CD4-positive, alpha-beta T cell treated with Interleukin-15 for 4 hours (primary cell): ENCODE measurements at regions not wholly inside any gene's neighbourhood (a gene's known extent, or its start where the extent isn't known, plus 50 kb on each side); places are given as distances from the start of the nearest gene placed in this dataset.
A peak's percentile ranks its signal among the peaks of the same experiment; 100 is the strongest.
"Not testable (repeated sequence)": the region's sequence is repeated elsewhere in the genome, so short reads cannot be mapped to it uniquely, and the experiment has no call there.

ENCODE experiments used
- DNase-seq: peaks from one replicate; pipeline ENCODE4 v3.0.0-alpha.2; 2020; ENCODE audit warnings: low spot score

- DNase-seq, result no peak
Measured at GRCh38 chr21:35198565-35198964, 149.5 kb upstream of the RUNX1 start.

DNA sequence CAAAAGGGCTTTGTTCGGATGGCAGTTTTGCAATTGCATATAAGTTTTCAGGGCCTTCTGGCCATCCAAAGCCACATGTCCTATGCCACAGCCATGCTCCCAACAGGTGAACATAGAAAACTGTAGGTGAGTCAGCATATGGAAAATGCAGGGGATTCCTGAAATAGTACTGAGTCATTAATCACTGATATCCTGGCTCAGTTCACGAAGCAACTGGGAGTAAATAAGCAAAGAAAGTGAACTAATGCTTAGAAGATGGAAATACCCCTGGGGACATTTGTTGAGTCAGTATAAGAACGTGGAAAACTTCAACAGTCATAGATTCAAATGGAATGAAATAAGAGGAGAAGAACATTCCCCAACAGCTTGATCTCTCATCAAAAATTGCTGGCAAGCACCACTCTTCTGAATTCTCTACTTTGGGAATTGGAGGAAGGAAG, 148.9 kb upstream of the RUNX1 start:
- DNase-seq, result no peak

DNA sequence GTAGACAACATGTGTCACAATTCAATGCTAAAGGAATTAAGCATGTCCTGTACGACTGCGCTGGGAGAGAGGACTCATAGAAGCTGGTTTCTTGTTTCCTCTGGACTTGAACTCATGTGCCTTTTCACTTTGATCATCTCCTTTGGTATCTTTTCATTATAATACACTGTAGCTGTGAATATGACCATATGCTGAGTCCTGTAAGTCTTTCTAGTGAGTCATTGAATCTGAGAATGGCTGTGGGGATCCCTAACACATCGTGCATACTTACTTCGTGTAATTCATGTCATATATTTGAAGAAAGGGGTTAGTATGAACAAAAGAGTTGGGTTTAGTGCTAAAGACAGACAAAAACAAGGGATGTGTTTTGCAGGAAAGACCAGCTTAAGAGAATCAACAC, 148.1 kb upstream of the RUNX1 start:
- no peak for DNase-seq

GRCh38 chr21:35196128-35196527, 147.0 kb upstream of the RUNX1 start:
- DNase-seq, result no peak

DNA sequence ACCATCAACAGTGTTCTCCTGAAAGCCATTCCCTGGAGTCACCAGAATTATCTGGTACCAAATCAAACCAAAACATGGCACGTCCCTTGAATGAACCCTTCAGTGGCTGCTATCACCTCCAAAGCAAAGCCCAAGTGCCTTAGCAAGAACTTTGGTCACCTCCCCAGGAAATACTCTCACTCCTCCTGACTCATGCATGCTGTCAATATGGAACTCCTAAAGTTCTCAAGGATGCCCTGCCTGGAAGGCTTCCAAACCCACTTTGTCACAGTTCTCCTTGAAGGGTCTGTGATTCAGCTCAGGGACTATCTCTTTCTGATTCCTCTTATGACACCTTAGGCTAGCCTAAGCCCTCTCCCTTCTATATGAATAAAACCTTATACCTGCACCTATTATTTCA, 146.1 kb upstream of the RUNX1 start:
- no peak for DNase-seq

- DNase-seq, result no peak
Measured at GRCh38 chr21:35191754-35192153, 142.7 kb upstream of the RUNX1 start.

DNA sequence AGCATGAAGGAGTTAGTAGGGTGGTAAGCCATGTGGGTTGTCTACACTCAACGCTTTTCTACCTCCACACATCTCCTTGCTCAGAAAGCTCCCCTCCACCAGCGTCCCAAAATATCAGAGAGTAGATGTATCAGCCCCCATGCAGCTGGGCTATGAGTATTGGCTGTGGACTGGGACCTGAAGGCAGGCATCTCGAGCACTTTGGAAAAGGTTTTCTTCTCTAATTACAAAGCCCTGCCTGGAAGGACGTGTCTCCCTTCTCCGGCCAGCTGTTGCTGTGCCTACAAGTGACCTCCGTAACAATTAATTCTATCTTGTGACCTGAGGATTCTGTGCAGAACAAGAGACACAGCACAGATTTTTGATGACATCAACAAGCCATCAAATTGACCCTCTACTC, 142.0 kb upstream of the RUNX1 start:
- no peak for DNase-seq

- no peak for DNase-seq
Measured at GRCh38 chr21:35190201-35190701, 141.1 kb upstream of the RUNX1 start.

DNA sequence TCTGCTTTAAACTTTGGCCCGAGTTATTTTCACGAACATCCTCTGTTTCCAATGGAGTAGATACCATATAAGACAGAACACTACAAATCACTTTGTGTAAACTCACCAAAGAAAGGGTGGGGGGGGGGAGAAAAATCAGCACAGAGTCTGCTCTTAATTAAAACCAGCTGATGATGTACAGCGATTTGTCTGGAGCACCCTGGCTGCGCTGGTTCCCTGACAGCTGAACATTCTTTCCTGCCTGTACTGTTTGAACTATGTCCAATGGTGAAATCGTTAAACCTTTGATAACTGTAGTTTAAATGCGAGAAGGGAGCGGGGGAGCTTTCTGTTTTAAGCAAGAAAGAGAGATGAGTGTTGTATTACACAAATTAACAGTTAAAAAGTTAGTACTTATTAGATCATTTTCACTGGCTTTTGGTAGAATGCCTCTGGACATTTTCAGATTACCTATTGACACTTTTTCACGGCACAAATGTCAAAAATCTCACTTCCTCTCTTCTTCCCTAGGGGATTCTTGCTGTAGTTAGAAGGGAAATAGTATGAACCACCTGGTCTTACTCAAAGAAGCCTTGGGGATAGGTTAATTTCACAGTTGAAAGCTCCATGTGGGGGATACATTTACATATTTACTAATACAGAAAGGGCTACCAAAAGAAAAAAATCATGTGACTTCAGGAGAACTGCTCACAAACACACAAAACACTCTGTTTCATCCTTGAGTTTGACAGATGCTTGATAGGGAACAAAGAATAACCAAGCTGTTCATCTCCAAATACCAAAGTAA, 140.2 kb upstream of the RUNX1 start:
- no peak for DNase-seq

GRCh38 chr21:35183389-35183788, 134.3 kb upstream of the RUNX1 start:
- DNase-seq, result not testable (repeated sequence)

GRCh38 chr21:35179990-35180540, 131.0 kb upstream of the RUNX1 start:
- no peak for DNase-seq

DNA sequence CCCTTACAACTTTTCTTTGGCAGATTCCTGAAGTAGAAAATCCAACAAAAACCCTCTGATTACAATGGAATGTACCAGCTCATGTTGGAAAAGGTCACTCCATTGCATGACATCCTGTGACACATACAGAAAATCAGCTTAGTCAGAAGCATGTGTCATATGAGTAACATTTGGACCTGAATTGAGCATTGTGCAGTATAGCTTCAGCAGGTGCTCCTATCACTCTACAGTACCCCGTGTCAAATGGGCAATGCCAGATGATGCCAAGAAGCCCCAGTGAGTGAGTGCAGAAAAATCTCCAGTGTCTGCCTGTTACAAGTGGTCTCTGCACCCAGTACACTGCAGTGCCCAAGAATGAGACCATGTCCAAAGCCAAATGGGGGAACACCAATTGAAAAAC, 129.7 kb upstream of the RUNX1 start:
- no peak for DNase-seq

- no peak for DNase-seq
Measured at GRCh38 chr21:35178098-35178497, 129.0 kb upstream of the RUNX1 start.

DNA sequence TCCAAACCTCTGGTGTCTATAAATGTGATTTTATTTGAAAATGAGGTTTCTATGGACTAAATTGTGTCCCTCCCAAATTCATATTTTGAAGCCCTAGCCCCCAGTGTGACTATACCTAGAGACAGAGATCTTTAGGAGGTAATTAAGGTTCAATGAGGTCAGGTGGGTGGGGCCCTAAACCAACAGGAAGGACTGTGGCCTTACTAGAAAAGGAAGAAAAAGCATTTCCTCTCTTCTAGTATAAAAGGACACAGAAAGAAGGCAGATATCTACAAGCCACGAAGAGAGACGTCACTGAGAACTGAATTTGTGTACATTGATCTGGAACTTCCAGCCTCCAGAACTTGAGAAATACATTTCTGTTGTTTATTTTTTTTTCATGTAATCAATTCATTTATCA, 123.1 kb upstream of the RUNX1 start:
- DNase-seq, result peak; percentile 6

- no peak for DNase-seq
Measured at GRCh38 chr21:35171385-35171784, 122.3 kb upstream of the RUNX1 start.

GRCh38 chr21:35170818-35171217, 121.7 kb upstream of the RUNX1 start:
- DNase-seq, result no peak

DNA sequence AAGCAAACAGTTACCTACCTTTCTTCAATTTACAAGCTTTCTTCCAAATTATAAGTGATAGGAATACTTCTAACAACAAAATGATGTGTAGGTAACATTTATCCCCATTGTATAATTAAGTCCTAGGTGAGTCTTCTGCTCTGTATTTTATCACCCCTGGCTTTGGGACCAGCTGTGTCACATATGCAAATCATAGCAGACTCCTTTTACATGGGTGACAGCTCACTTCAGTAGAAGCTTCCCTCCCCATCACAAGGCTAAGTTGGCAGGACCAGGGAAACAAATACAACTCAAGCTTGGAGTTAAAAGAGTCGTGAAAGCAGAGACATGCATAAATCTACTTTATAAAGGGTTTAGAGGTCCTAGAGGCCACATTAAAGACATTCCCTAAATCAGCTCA, 121.1 kb upstream of the RUNX1 start:
- no peak for DNase-seq

DNA sequence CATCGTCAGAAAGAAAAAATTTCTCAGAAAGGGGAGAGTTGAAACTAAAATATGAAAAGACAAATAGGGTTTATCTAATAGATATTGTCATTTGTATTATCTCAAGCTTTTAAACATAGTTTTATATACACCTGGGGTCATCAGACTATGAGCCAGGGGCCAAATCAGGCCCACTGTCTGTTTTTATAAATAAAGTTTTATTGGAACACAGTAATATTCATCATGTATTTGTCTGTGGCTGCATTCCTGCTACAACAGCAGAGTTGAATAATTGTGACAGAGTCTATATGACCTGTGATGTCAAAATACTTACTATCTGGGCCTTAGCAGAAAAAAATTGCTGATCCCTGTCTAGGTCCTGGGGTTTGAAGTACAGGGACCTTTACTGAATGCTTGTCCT, 120.5 kb upstream of the RUNX1 start:
- DNase-seq, result no peak

DNA sequence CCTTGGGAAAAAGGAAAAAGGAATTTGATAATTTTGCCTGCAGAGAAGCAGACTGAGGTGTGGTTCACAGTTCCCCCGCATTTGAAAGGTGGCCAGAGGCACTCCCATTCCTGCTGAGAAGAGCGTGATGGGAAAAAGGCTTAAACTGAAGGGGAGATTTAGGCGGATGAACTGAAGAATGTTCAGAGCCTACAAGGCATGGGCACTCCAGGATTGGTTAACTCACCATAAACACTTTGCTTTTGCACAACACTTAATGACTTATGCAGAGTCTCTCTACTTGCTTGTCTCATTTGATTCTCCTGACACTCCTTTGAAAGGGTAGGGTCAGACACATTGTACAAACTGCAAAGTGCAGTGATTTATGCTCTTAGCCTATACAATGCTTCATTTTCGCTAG, 119.6 kb upstream of the RUNX1 start:
- DNase-seq, result no peak

DNA sequence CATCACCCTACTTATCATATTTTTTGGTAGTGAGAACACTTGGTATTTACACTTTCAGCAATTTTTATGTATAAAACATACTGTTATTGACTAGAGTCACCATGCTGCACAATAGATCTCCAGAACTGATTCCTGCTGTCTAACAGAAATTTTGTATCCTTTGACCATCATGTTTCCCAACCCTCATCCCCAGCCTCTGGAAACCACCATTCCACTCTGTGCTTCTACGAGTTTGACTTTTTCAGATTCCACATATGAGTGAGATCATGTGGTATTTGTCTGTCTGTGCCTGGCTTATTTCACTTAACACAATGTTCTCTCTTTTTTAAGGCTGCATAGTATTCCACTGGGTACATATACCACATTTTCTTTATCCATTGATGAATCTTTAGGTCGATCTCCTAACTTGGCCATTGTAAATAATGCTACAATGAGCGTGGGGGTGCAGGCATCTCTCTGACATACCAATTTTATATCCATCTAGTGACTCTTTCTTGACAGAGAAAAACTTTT, 115.9 kb upstream of the RUNX1 start:
- no peak for DNase-seq

- DNase-seq, result no peak
Measured at GRCh38 chr21:35164380-35164779, 115.3 kb upstream of the RUNX1 start.

- DNase-seq, result no peak
Measured at GRCh38 chr21:35163411-35163810, 114.3 kb upstream of the RUNX1 start.

DNA sequence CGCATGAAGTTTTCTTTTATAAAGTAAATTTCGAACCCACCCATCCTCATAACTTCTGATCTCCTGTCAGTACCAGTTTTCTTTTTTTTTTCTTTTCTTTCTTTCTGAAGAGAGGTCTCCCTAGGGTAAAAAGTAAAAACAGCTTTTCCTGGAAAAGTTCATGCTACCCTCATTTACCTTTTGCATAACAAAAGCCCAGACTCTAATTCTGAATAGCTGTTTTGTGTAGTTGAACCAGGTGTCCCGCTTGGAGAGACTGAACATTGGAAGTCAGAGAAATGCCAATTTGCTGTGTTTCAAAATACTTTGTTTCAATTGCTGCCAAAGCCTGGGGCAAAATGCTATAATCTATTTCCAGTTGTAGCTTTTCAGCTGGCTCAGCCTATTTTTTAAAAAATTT, 113.7 kb upstream of the RUNX1 start:
- no peak for DNase-seq

- no peak for DNase-seq
Measured at GRCh38 chr21:35159881-35160280, 110.8 kb upstream of the RUNX1 start.
